Left lung (tissue), 4 donors: ENCODE measurements at regions not wholly inside any gene's neighbourhood (a gene's known extent, or its start where the extent isn't known, plus 50 kb on each side); places are given as distances from the start of the nearest gene placed in this dataset.

Experiments used
- ATAC-seq: fragments of 200-7000 bp; cut with Tn5 transposase; one replicate; pipeline ENCODE4 v1.9.1; 2020; ENCODE audit warnings: moderate library complexity
- DNase-seq, 4 donors: peaks; one replicate each; pipeline ENCODE4 v3.0.0-alpha.2; 2013 to 2020
- H3K27ac ChIP-seq, 2 donors: fragments of 200-600 bp; sonication (generic) in 1 of 2; one replicate each; pipeline versions ENCODE4 v1.5.0 to v1.8.0; 2020 to 2021
- H3K27me3 ChIP-seq, 2 donors: fragments of 200-600 bp; sonication (generic) in 1 of 2; one replicate each; pipeline versions ENCODE4 v1.5.0 to v1.8.0; 2020 to 2021
- H3K36me3 ChIP-seq, 2 donors: fragments of 200-600 bp; sonication (generic) in 1 of 2; one replicate each; pipeline versions ENCODE4 v1.5.0 to v1.8.0; 2020 to 2021
- H3K4me1 ChIP-seq, 2 donors: fragments of 200-600 bp; one replicate each; pipeline ENCODE4 v1.8.0; 2021
- H3K4me3 ChIP-seq, 2 donors: fragments of 200-600 bp; sonication (generic) in 1 of 2; one replicate each; pipeline versions ENCODE4 v1.5.0 to v1.8.0; 2020 to 2021; ENCODE audit warnings: mild to moderate bottlenecking in 1 of 2
- H3K9me3 ChIP-seq, 2 donors: fragments of 200-600 bp; sonication (generic) in 1 of 2; one replicate each; pipeline versions ENCODE4 v1.5.0 to v1.8.0; 2020 to 2021
- intact Hi-C, 2 donors: fragments of 100-400 bp; cut with DNase I; formaldehyde crosslinking; loops; one replicate each; pipeline versions ENCODE4 v1.11.2 to v1.14.2; 2022
- TF ChIP-seq, protein P1 (sequence below), 2 donors: fragments of 200-600 bp; sonication (generic) in 1 of 2; IDR thresholded peaks; one replicate each; pipeline versions ENCODE4 v1.5.0 to v1.8.0; 2021; ENCODE audit warnings: antibody characterized with exemption in 2 of 2
- donor health status: DM: no; HTN: yes; CAD: no.
- donor health status: DM: no; HTN: no; CAD: no.

DNA sequence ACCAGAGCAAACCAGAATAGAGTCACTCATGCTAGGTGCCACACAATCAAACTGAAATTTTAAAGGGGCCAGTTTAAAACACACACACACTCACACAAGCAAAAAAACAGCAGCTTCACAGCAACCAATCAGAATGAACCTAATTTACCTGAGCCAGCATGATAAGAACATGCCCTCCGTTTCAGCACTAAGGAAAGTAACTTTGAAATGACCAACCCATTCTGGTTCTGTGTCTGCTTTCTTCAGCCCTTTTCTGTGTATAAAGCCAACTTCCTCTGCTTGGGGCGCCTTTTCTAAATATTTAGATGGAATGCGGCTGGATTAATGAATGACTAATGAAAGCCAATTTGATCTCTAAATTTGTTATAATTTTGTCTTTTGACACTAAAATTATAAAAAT lies 629.1 kb downstream of the ZEB2 start:
- no peaks in the 10 kb centered on the region for H3K9me3 ChIP-seq
- no peaks in the 10 kb centered on the region for H3K36me3 ChIP-seq
- H3K27me3 ChIP-seq: no peaks in the 10 kb centered on the region
- H3K4me3 ChIP-seq: no peak overlapping the region
- no peaks in the 10 kb centered on the region for H3K4me1 ChIP-seq
- H3K27ac ChIP-seq: no peak overlapping the region
- ATAC-seq (no peak), DNase-seq (no peak)
- TF ChIP-seq, protein P1, sequence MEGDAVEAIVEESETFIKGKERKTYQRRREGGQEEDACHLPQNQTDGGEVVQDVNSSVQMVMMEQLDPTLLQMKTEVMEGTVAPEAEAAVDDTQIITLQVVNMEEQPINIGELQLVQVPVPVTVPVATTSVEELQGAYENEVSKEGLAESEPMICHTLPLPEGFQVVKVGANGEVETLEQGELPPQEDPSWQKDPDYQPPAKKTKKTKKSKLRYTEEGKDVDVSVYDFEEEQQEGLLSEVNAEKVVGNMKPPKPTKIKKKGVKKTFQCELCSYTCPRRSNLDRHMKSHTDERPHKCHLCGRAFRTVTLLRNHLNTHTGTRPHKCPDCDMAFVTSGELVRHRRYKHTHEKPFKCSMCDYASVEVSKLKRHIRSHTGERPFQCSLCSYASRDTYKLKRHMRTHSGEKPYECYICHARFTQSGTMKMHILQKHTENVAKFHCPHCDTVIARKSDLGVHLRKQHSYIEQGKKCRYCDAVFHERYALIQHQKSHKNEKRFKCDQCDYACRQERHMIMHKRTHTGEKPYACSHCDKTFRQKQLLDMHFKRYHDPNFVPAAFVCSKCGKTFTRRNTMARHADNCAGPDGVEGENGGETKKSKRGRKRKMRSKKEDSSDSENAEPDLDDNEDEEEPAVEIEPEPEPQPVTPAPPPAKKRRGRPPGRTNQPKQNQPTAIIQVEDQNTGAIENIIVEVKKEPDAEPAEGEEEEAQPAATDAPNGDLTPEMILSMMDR (IDR thresholded peaks at IDR 0.05): no peak
- intact Hi-C loops: no loop called here

DNA sequence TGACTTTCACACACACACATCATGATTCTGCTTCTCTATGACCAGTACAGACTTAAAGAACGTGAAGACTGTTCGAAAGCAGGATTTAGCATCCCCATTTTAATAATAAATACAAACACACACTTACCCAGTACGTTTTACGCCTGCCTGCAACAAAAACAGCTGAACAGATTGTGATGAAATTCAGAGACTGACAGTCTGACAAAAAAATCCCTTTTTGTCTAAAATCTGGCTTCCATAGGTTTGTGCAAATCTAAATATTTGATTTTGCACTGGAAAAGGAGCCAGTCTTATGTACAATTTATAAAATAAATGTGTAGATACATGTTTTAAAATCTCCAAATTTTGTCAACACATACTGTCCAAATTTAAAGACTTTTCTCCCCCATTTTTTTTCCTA lies 630.7 kb downstream of the ZEB2 start:
- TF ChIP-seq, protein P1 (IDR thresholded peaks at IDR 0.05): no peak
- Histone ChIP-seq H3K27ac (no peak overlapping the region), H3K27me3 (no peaks in the 10 kb centered on the region), H3K4me3 (no peak overlapping the region), H3K36me3 (no peaks in the 10 kb centered on the region), H3K4me1 (no peaks in the 10 kb centered on the region), H3K9me3 (no peaks in the 10 kb centered on the region)
- no peak for ATAC-seq
- no peak for DNase-seq
- intact Hi-C loops: no loop called here

DNA sequence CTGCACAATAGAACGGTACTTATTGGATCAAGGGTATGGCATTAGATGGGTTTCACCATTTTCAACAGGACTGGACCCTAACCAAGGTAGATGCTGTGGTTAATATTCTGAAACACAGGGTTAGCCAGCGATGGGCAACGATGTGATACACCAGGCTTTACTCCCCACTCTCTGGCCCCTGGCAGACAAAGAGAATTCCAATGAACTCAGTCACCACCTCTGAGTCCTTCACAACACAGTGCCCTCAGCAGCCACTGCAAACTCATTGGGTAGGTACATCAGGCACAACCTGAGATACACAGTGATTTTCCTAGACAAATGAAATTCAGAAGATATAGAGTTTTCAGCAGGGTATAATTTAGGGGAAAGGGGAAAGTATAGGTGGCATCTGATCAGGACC lies 634.5 kb downstream of the ZEB2 start:
- Histone ChIP-seq H3K36me3 (no peaks in the 10 kb centered on the region), H3K4me3 (no peak overlapping the region), H3K27ac (no peak overlapping the region), H3K4me1 (no peaks in the 10 kb centered on the region), H3K9me3 (no peaks in the 10 kb centered on the region), H3K27me3 (no peaks in the 10 kb centered on the region)
- DNase-seq (no peak), ATAC-seq (no peak)
- TF ChIP-seq, protein P1 (IDR thresholded peaks at IDR 0.05): no peak
- intact Hi-C loops: no loop called here

DNA sequence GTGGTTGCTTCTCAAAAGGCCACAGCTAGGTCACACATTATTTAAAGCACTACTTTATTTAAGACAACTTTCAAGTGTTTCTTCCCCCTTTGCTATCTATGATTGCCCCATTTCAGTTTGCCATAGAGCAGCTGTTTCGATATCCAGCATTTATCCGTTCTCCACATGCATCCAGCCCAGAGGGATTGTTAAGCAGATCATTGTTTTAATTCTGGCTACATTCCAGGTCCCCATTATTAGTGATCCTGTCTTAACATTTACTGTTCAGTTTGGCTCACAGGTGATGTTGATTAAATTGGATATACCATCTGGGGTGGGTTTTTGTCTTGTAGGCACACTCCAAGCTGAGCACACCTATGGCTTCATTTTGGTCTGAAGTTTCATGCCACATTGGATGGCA lies 638.7 kb downstream of the ZEB2 start:
- TF ChIP-seq, protein P1 (IDR thresholded peaks at IDR 0.05): no peak
- Histone ChIP-seq H3K4me3 (no peak overlapping the region), H3K4me1 (no peaks in the 10 kb centered on the region), H3K36me3 (no peaks in the 10 kb centered on the region), H3K9me3 (no peaks in the 10 kb centered on the region), H3K27me3 (no peaks in the 10 kb centered on the region), H3K27ac (no peak overlapping the region)
- DNase-seq (no peak), ATAC-seq (no peak)
- intact Hi-C loops: no loop called here

DNA sequence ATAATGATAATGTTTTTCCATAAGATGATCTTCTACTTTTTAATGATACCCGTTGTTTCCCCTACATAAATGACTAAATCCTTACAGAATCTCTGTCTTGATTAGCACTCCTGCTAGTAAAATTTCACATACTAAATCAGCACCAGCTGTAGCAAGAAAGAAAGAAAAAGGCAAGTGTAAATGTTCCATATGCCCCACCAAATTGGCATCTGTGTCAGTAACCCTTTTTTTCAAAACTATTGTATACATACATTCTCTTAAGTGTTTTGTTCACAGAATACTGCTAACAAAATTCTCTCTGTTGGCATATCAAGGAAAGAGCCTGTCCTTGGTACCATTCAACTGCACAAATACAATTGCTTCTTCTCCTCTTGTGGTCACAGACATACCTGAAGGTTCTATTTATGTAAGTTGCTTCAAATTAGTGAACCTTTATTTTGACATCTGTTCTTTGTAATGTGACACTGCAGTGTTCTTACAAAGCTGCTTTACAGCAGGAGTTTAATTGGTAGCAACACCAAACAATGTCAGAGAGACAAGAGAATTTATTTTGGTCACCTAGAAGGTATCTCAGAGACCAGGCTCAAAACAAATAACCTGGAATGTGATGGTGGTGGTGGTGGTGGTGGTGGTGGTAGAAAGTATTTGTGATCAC lies 641.9 kb downstream of the ZEB2 start:
- Histone ChIP-seq H3K4me1 (no peaks in the 10 kb centered on the region), H3K9me3 (peaks cover 0 to 11% of the 10 kb centered on the region in 2 donors), H3K27ac (no peak overlapping the region), H3K4me3 (no peak overlapping the region), H3K36me3 (no peaks in the 10 kb centered on the region), H3K27me3 (no peaks in the 10 kb centered on the region)
- ATAC-seq (no peak), DNase-seq (no peak)
- intact Hi-C loops: no loop called here
- TF ChIP-seq, protein P1 (IDR thresholded peaks at IDR 0.05): no peak
